NCI-H1105 treated with DMSO at 0.1 percent for 48 hours (cell line): ENCODE measurements at regions not wholly inside any gene's neighbourhood (a gene's known extent, or its start where the extent isn't known, plus 50 kb on each side); places are given as distances from the start of the nearest gene placed in this dataset.
A peak's percentile ranks its signal among the peaks of the same experiment; 100 is the strongest.
"Not testable (repeated sequence)": the region's sequence is repeated elsewhere in the genome, so short reads cannot be mapped to it uniquely, and the experiment has no call there.

Source experiments
- DNase-seq: peaks from one replicate; lab custom pipeline; 2025; lab: John Stamatoyannopoulos, UW

- DNase-seq = no peak
These were observed 284.6 kb upstream of the UBE2E3 start for GRCh38 chr2:180695586-180696401.

- DNase-seq = no peak
These were observed 285.7 kb upstream of the UBE2E3 start for GRCh38 chr2:180694445-180695421.

GRCh38 chr2:180692322-180692721 lies 288.1 kb upstream of the UBE2E3 start:
- no peak for DNase-seq

GRCh38 chr2:180691855-180692223 lies 288.6 kb upstream of the UBE2E3 start:
- DNase-seq = not testable (repeated sequence)

GRCh38 chr2:180691186-180691854 lies 289.1 kb upstream of the UBE2E3 start:
- not testable (repeated sequence) for DNase-seq

- no peak for DNase-seq
These were observed 289.8 kb upstream of the UBE2E3 start for GRCh38 chr2:180690611-180691010.

- no peak for DNase-seq
These were observed 297.5 kb upstream of the UBE2E3 start for GRCh38 chr2:180682871-180683270.

GRCh38 chr2:180679693-180680092 lies 300.7 kb upstream of the UBE2E3 start:
- DNase-seq = no peak

GRCh38 chr2:180678625-180678972 lies 301.8 kb upstream of the UBE2E3 start:
- DNase-seq = no peak

- no peak for DNase-seq
These were observed 302.3 kb upstream of the UBE2E3 start for GRCh38 chr2:180677930-180678624.

- no peak for DNase-seq
These were observed 303.2 kb upstream of the UBE2E3 start for GRCh38 chr2:180677200-180677599.

- peak; percentile 67 for DNase-seq
These were observed 303.8 kb upstream of the UBE2E3 start for GRCh38 chr2:180676520-180677025.

GRCh38 chr2:180675170-180675569 lies 305.2 kb upstream of the UBE2E3 start:
- no peak for DNase-seq

GRCh38 chr2:180672377-180672776 lies 308.0 kb upstream of the UBE2E3 start:
- DNase-seq = no peak

- DNase-seq = no peak
These were observed 310.0 kb upstream of the UBE2E3 start for GRCh38 chr2:180670302-180671003.

- DNase-seq = peak; percentile 66
These were observed 311.4 kb upstream of the UBE2E3 start for GRCh38 chr2:180669016-180669415.

- no peak for DNase-seq
These were observed 315.9 kb upstream of the UBE2E3 start for GRCh38 chr2:180664507-180664906.

GRCh38 chr2:180662941-180663471 lies 317.4 kb upstream of the UBE2E3 start:
- no peak for DNase-seq

GRCh38 chr2:180662521-180662920 lies 317.9 kb upstream of the UBE2E3 start:
- no peak for DNase-seq

- no peak for DNase-seq
These were observed 318.7 kb upstream of the UBE2E3 start for GRCh38 chr2:180661686-180662030.
